Myocyte (in vitro differentiated cells): ENCODE measurements at regions not wholly inside any gene's neighbourhood (a gene's known extent, or its start where the extent isn't known, plus 50 kb on each side); places are given as distances from the start of the nearest gene placed in this dataset.
"Not testable (repeated sequence)": the region's sequence is repeated elsewhere in the genome, so short reads cannot be mapped to it uniquely, and the experiment has no call there.

ENCODE experiments used
- DNase-seq: peaks from one replicate; pipeline ENCODE4 v3.0.0-alpha.2; 2012; ENCODE audit warnings: low read depth

GRCh38 chr13:23947893-23948292 lies 50.6 kb upstream of the C1QTNF9B start:
- DNase-seq, result no peak

- DNase-seq, result no peak
Observed at GRCh38 chr13:23949200-23949599, 51.9 kb upstream of the C1QTNF9B start.

- no peak for DNase-seq
Observed at GRCh38 chr13:23949736-23950135, 52.4 kb upstream of the C1QTNF9B start.

- peak; percentile 27 for DNase-seq
Observed at GRCh38 chr13:23950736-23951510, 53.6 kb upstream of the C1QTNF9B start.

- no peak for DNase-seq
Observed at GRCh38 chr13:23952796-23953195, 55.5 kb upstream of the C1QTNF9B start.

GRCh38 chr13:23953860-23954512 lies 56.7 kb upstream of the C1QTNF9B start:
- no peak for DNase-seq

- no peak for DNase-seq
Observed at GRCh38 chr13:23955064-23955463, 57.8 kb upstream of the C1QTNF9B start.

GRCh38 chr13:23956106-23956505 lies 58.8 kb upstream of the C1QTNF9B start:
- peak; percentile 33 for DNase-seq

- DNase-seq, result no peak
Observed at GRCh38 chr13:23957981-23958380, 60.7 kb upstream of the C1QTNF9B start.

- no peak for DNase-seq
Observed at GRCh38 chr13:23959231-23959862, 62.0 kb upstream of the C1QTNF9B start.

GRCh38 chr13:23960566-23961156 lies 63.4 kb upstream of the C1QTNF9B start:
- DNase-seq, result peak; percentile 44

GRCh38 chr13:23963184-23963931 lies 66.1 kb upstream of the C1QTNF9B start:
- no peak for DNase-seq

- DNase-seq, result no peak
Observed at GRCh38 chr13:23963947-23964346, 66.6 kb upstream of the C1QTNF9B start.

- peak; percentile 47 for DNase-seq
Observed at GRCh38 chr13:23965346-23965745, 68.0 kb upstream of the C1QTNF9B start.

GRCh38 chr13:23966221-23966690 lies 69.0 kb upstream of the C1QTNF9B start:
- DNase-seq, result no peak

GRCh38 chr13:23966691-23967615 lies 69.7 kb upstream of the C1QTNF9B start:
- no peak for DNase-seq

- DNase-seq, result not testable (repeated sequence)
Observed at GRCh38 chr13:23967792-23968191, 70.5 kb upstream of the C1QTNF9B start.

GRCh38 chr13:23969647-23970046 lies 72.3 kb upstream of the C1QTNF9B start:
- no peak for DNase-seq

GRCh38 chr13:23979361-23980159 lies 82.3 kb upstream of the C1QTNF9B start:
- DNase-seq, result peak; percentile 91
